Sigmoid colon (tissue), 3 donors: ENCODE measurements at regions not wholly inside any gene's neighbourhood (a gene's known extent, or its start where the extent isn't known, plus 50 kb on each side); places are given as distances from the start of the nearest gene placed in this dataset.

Experiments
- POLR2A ChIP-seq, 2 donors: fragments of 450-650 bp; IDR thresholded peaks; one replicate each; pipeline ENCODE4 v1.6.1; 2016; ENCODE audit warnings: antibody characterized with exemption in 2 of 2, mild to moderate bottlenecking in 2 of 2, moderate library complexity in 2 of 2
- TF ChIP-seq, protein P1 (sequence below), 4 experiments: fragments of 450-650 bp in 3 of 4; fragments of 200-600 bp in 1 of 4; IDR thresholded peaks; one replicate each; pipeline ENCODE4 v1.5.1; 2016 to 2019; ENCODE audit warnings: antibody characterized with exemption in 4 of 4, mild to moderate bottlenecking in 3 of 4, moderate library complexity in 2 of 4

GRCh38 chr2:11014026-11014425 lies 102.3 kb downstream of the KCNF1 start:
- TF ChIP-seq POLR2A (IDR thresholded peaks at IDR 0.05) = no peak
- TF ChIP-seq, protein P1, sequence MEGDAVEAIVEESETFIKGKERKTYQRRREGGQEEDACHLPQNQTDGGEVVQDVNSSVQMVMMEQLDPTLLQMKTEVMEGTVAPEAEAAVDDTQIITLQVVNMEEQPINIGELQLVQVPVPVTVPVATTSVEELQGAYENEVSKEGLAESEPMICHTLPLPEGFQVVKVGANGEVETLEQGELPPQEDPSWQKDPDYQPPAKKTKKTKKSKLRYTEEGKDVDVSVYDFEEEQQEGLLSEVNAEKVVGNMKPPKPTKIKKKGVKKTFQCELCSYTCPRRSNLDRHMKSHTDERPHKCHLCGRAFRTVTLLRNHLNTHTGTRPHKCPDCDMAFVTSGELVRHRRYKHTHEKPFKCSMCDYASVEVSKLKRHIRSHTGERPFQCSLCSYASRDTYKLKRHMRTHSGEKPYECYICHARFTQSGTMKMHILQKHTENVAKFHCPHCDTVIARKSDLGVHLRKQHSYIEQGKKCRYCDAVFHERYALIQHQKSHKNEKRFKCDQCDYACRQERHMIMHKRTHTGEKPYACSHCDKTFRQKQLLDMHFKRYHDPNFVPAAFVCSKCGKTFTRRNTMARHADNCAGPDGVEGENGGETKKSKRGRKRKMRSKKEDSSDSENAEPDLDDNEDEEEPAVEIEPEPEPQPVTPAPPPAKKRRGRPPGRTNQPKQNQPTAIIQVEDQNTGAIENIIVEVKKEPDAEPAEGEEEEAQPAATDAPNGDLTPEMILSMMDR (IDR thresholded peaks at IDR 0.05) = no peak
